ENCODE measurements at regions not wholly inside any gene's neighbourhood (a gene's known extent, or its start where the extent isn't known, plus 50 kb on each side); places are given as distances from the start of the nearest gene placed in this dataset.

DNA sequence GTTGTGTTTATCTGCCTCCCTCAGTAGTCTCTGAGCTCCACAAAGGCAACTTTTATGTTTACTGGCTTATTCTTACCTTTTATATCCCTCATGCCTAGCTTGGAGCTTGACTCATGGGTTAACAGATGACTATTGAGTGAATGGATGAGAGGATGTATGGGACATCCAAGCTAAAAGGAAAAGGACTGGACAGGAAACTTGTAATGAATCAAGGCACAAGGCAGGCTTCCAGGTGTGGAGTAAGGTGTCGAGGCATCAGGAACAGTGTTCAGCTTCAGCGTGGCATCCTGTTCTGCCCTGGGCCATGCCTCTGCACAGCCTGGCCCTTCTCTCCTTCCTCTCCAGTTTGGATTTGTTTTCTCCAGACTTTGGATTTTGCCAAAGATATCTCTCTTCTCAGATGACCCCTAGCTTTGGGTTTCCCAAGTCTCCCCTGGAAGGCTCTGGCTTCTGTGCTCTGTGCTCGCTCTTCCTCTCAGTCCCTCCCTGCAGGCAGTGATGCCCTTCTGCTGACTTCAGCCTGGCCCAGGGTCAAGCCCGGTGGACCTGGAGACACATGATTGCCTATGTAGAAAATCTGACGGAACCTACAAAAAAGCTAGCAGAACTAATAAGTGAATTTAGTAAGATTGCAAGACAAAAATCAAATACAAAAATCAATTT, 367.3 kb downstream of the CXCL12 start:
- TF ChIP-seq CTCF (IDR thresholded peaks at IDR 0.05) (no peak), EP300 (IDR thresholded peaks at IDR 0.05) (no peak), POLR2A (IDR thresholded peaks at IDR 0.05) (no peak)

Measured in gastroesophageal sphincter (tissue), 3 donors.